Activated naive CD8-positive, alpha-beta T cell treated with anti-CD3 and anti-CD28 coated beads, Interleukin-2, amount 50 U/mL, for 24 hours (primary cell): ENCODE measurements at regions not wholly inside any gene's neighbourhood (a gene's known extent, or its start where the extent isn't known, plus 50 kb on each side); places are given as distances from the start of the nearest gene placed in this dataset.

Experiments used
- ATAC-seq: fragments of 150-1000 bp; cut with Tn5 transposase; one replicate; pipeline ENCODE4 v1.10.0; 2021
- DNase-seq: peaks from one replicate; pipeline ENCODE4 v3.0.0; 2021
- H3K27ac Mint-ChIP-seq: one replicate; pipeline ENCODE4 v1.8.0; 2021; ENCODE audit warnings: mild to moderate bottlenecking, mixed read lengths
- H3K27me3 Mint-ChIP-seq: one replicate; pipeline ENCODE4 v1.8.0; 2021; ENCODE audit warnings: mixed read lengths
- H3K36me3 Mint-ChIP-seq: one replicate; pipeline ENCODE4 v1.8.0; 2021; ENCODE audit warnings: low read depth, mixed read lengths
- H3K4me1 Mint-ChIP-seq: one replicate; pipeline ENCODE4 v1.8.0; 2021; ENCODE audit warnings: mixed read lengths
- H3K4me3 Mint-ChIP-seq: one replicate; pipeline ENCODE4 v1.8.0; 2021; ENCODE audit warnings: mild to moderate bottlenecking, moderate library complexity, mixed read lengths
- H3K9me3 Mint-ChIP-seq: one replicate; pipeline ENCODE4 v1.8.0; 2021; ENCODE audit warnings: mixed read lengths

- Mint-ChIP-seq H3K4me1 (peaks cover 28% of the 10 kb centered on the region), H3K36me3 (no peaks in the 10 kb centered on the region), H3K27ac (no peak overlapping the region), H3K4me3 (peak overlapping the region; percentile 24), H3K27me3 (peaks cover 9% of the 10 kb centered on the region), H3K9me3 (no peaks in the 10 kb centered on the region)
- ATAC-seq (no peak), DNase-seq (peak; percentile 21)
Observed at GRCh38 chr3:88000853-88001252, 58.0 kb downstream of the CGGBP1 start.

GRCh38 chr3:87997966-87998365, 60.8 kb downstream of the CGGBP1 start:
- peak overlapping the region; percentile 3 for H3K27ac Mint-ChIP-seq
- H3K4me1 Mint-ChIP-seq: peaks cover 28% of the 10 kb centered on the region
- DNase-seq (no peak), ATAC-seq (no peak)
- peaks cover 9% of the 10 kb centered on the region for H3K27me3 Mint-ChIP-seq
- H3K9me3 Mint-ChIP-seq: no peaks in the 10 kb centered on the region
- no peak overlapping the region for H3K4me3 Mint-ChIP-seq
- H3K36me3 Mint-ChIP-seq: no peaks in the 10 kb centered on the region

GRCh38 chr3:87997298-87997697, 61.5 kb downstream of the CGGBP1 start:
- H3K27ac Mint-ChIP-seq: peak overlapping the region; percentile 74

GRCh38 chr3:87996882-87997281, 61.9 kb downstream of the CGGBP1 start:
- DNase-seq (no peak), ATAC-seq (no peak)
- H3K4me3 Mint-ChIP-seq: peak overlapping the region; percentile 43
- no peaks in the 10 kb centered on the region for H3K36me3 Mint-ChIP-seq
- H3K27ac Mint-ChIP-seq: peak overlapping the region; percentile 74
- H3K9me3 Mint-ChIP-seq: no peaks in the 10 kb centered on the region
- H3K27me3 Mint-ChIP-seq: peaks cover 9% of the 10 kb centered on the region
- H3K4me1 Mint-ChIP-seq: peaks cover 28% of the 10 kb centered on the region

More at GRCh38 chr3:87997298-87997697, 61.5 kb downstream of the CGGBP1 start:
- Mint-ChIP-seq H3K4me1 (peaks cover 28% of the 10 kb centered on the region), H3K36me3 (no peaks in the 10 kb centered on the region), H3K4me3 (peak overlapping the region; percentile 43), H3K9me3 (no peaks in the 10 kb centered on the region), H3K27me3 (peaks cover 9% of the 10 kb centered on the region)
- ATAC-seq (peak; percentile 100), DNase-seq (peak; percentile 66)

GRCh38 chr3:87993566-87993965, 65.2 kb downstream of the CGGBP1 start:
- ATAC-seq (no peak), DNase-seq (no peak)
- Mint-ChIP-seq H3K4me1 (peaks cover 20% of the 10 kb centered on the region), H3K27me3 (no peaks in the 10 kb centered on the region), H3K36me3 (no peaks in the 10 kb centered on the region), H3K4me3 (no peak overlapping the region), H3K27ac (no peak overlapping the region), H3K9me3 (no peaks in the 10 kb centered on the region)

- Mint-ChIP-seq H3K27me3 (no peaks in the 10 kb centered on the region), H3K4me1 (no peaks in the 10 kb centered on the region), H3K9me3 (no peaks in the 10 kb centered on the region), H3K4me3 (no peak overlapping the region), H3K36me3 (no peaks in the 10 kb centered on the region), H3K27ac (no peak overlapping the region)
- ATAC-seq (no peak), DNase-seq (no peak)
Observed at GRCh38 chr3:87987952-87988351, 70.9 kb downstream of the CGGBP1 start.

GRCh38 chr3:87982421-87982820, 76.4 kb downstream of the CGGBP1 start:
- H3K4me3 Mint-ChIP-seq: no peak overlapping the region
- no peak overlapping the region for H3K27ac Mint-ChIP-seq
- H3K27me3 Mint-ChIP-seq: peaks cover 4% of the 10 kb centered on the region
- no peaks in the 10 kb centered on the region for H3K9me3 Mint-ChIP-seq
- no peaks in the 10 kb centered on the region for H3K36me3 Mint-ChIP-seq
- DNase-seq (no peak), ATAC-seq (no peak)
- no peaks in the 10 kb centered on the region for H3K4me1 Mint-ChIP-seq

- Mint-ChIP-seq H3K36me3 (no peaks in the 10 kb centered on the region), H3K4me1 (no peaks in the 10 kb centered on the region), H3K27me3 (peaks cover 4% of the 10 kb centered on the region), H3K4me3 (no peak overlapping the region), H3K9me3 (no peaks in the 10 kb centered on the region), H3K27ac (no peak overlapping the region)
- ATAC-seq: no peak
- no peak for DNase-seq
Observed at GRCh38 chr3:87979527-87979926, 79.3 kb downstream of the CGGBP1 start.

GRCh38 chr3:87977765-87978164, 81.0 kb downstream of the CGGBP1 start:
- DNase-seq: no peak
- Mint-ChIP-seq H3K4me1 (no peaks in the 10 kb centered on the region), H3K27ac (no peak overlapping the region), H3K27me3 (peaks cover 4% of the 10 kb centered on the region), H3K4me3 (no peak overlapping the region), H3K9me3 (no peaks in the 10 kb centered on the region), H3K36me3 (no peaks in the 10 kb centered on the region)
- no peak for ATAC-seq

- no peak for ATAC-seq
- no peaks in the 10 kb centered on the region for H3K9me3 Mint-ChIP-seq
- peaks cover 4% of the 10 kb centered on the region for H3K27me3 Mint-ChIP-seq
- H3K4me1 Mint-ChIP-seq: no peaks in the 10 kb centered on the region
- no peak overlapping the region for H3K27ac Mint-ChIP-seq
- H3K36me3 Mint-ChIP-seq: no peaks in the 10 kb centered on the region
- DNase-seq: no peak
- no peak overlapping the region for H3K4me3 Mint-ChIP-seq
Observed at GRCh38 chr3:87975716-87976115, 83.1 kb downstream of the CGGBP1 start.

GRCh38 chr3:87973906-87974305, 84.9 kb downstream of the CGGBP1 start:
- Mint-ChIP-seq H3K27ac (no peak overlapping the region), H3K27me3 (peaks cover 2% of the 10 kb centered on the region), H3K4me1 (no peaks in the 10 kb centered on the region), H3K36me3 (no peaks in the 10 kb centered on the region), H3K9me3 (no peaks in the 10 kb centered on the region), H3K4me3 (no peak overlapping the region)
- DNase-seq (no peak), ATAC-seq (no peak)

GRCh38 chr3:87969620-87970019, 89.2 kb downstream of the CGGBP1 start:
- Mint-ChIP-seq H3K4me3 (no peak overlapping the region), H3K36me3 (no peaks in the 10 kb centered on the region), H3K27ac (no peak overlapping the region), H3K9me3 (no peaks in the 10 kb centered on the region), H3K4me1 (no peaks in the 10 kb centered on the region), H3K27me3 (peaks cover 1% of the 10 kb centered on the region)
- no peak for ATAC-seq
- no peak for DNase-seq

GRCh38 chr3:87968668-87969067, 90.1 kb downstream of the CGGBP1 start:
- Mint-ChIP-seq H3K36me3 (no peaks in the 10 kb centered on the region), H3K9me3 (no peaks in the 10 kb centered on the region), H3K4me3 (no peak overlapping the region), H3K27ac (no peak overlapping the region), H3K4me1 (no peaks in the 10 kb centered on the region), H3K27me3 (peaks cover 2% of the 10 kb centered on the region)
- ATAC-seq (no peak), DNase-seq (no peak)

- peaks cover 6% of the 10 kb centered on the region for H3K27me3 Mint-ChIP-seq
- ATAC-seq (no peak), DNase-seq (no peak)
- H3K4me1 Mint-ChIP-seq: no peaks in the 10 kb centered on the region
- H3K36me3 Mint-ChIP-seq: no peaks in the 10 kb centered on the region
- no peak overlapping the region for H3K27ac Mint-ChIP-seq
- H3K9me3 Mint-ChIP-seq: no peaks in the 10 kb centered on the region
- H3K4me3 Mint-ChIP-seq: no peak overlapping the region
Observed at GRCh38 chr3:87958289-87958688, 100.5 kb downstream of the CGGBP1 start.

GRCh38 chr3:87957575-87957974, 101.2 kb downstream of the CGGBP1 start:
- H3K36me3 Mint-ChIP-seq: no peaks in the 10 kb centered on the region
- peaks cover 6% of the 10 kb centered on the region for H3K27me3 Mint-ChIP-seq
- H3K4me1 Mint-ChIP-seq: no peaks in the 10 kb centered on the region
- DNase-seq (no peak), ATAC-seq (no peak)
- H3K9me3 Mint-ChIP-seq: no peaks in the 10 kb centered on the region
- no peak overlapping the region for H3K4me3 Mint-ChIP-seq
- H3K27ac Mint-ChIP-seq: no peak overlapping the region

- Mint-ChIP-seq H3K4me3 (no peak overlapping the region), H3K27ac (no peak overlapping the region)
- ATAC-seq: no peak
Observed at GRCh38 chr3:87949879-87950208, 109.0 kb downstream of the CGGBP1 start.

More at GRCh38 chr3:87949879-87950208, 109.0 kb downstream of the CGGBP1 start:
- DNase-seq: no peak
- H3K4me1 Mint-ChIP-seq: peaks cover 4% of the 10 kb centered on the region
- H3K9me3 Mint-ChIP-seq: no peaks in the 10 kb centered on the region
- H3K27me3 Mint-ChIP-seq: peaks cover 2% of the 10 kb centered on the region
- H3K36me3 Mint-ChIP-seq: no peaks in the 10 kb centered on the region
